HepG2 (cell line): ENCODE measurements at regions not wholly inside any gene's neighbourhood (a gene's known extent, or its start where the extent isn't known, plus 50 kb on each side); places are given as distances from the start of the nearest gene placed in this dataset.

Experiments
- ATAC-seq: fragments of 200-7000 bp; cut with Tn5 transposase; 3 replicates; pipeline ENCODE4 v1.9.1; 2020; ENCODE audit warnings: mild to moderate bottlenecking, moderate library complexity
- BruUV-seq: library from RNA; stranded (reverse); fragments of 400-500 nt; replicated peaks from 2 replicates; lab custom pipeline; 2021; lab: Mats Ljungman, UMichigan
- CTCF ChIA-PET: fragments of 300-600 bp; formaldehyde crosslinking; extraction: SDS; loops from one replicate; lab custom pipeline; 2021; ENCODE audit warnings: low total read pairs, inconsistent platforms, low intra/inter-chr PET ratio; lab: Yijun Ruan, JAX
- POLR2A ChIA-PET: fragments of 350-600 bp; sonication (Branson Sonifier 250); formaldehyde crosslinking; loops from one replicate; lab custom pipeline; 2020; ENCODE audit warnings: antibody characterized with exemption, inconsistent platforms; lab: Yijun Ruan, JAX
- DNase-seq: peaks from one replicate; pipeline ENCODE4 v3.0.0-alpha.2; 2015; ENCODE audit warnings: low spot score
- FAIRE-seq: peaks from 3 replicates; lab custom pipeline; 2011; peaks lifted over from hg19 to GRCh38; lab: Jason Lieb, UNC
- H2AFZ ChIP-seq: one replicate; pipeline ENCODE4 v1.6.1; 2011; ENCODE audit warnings: low read length, inconsistent platforms
- H3K27ac ChIP-seq: fragments of 300-600 bp; 3 replicates; pipeline ENCODE4 v1.8.0; 2011; ENCODE audit warnings: mixed run types, mild to moderate bottlenecking, mixed read lengths, low read length, inconsistent platforms; ENCODE audit not compliant: insufficient read depth; ENCODE audit errors: extremely low read length
- H3K27me3 ChIP-seq, 2 experiments: fragments of 200-600 bp in 1 of 2; 2 replicates in 1 of 2; 3 replicates in 1 of 2; pipeline versions ENCODE4 v1.6.0 to v1.8.0; 2011; ENCODE audit warnings: low read length in 2 of 2, mild to moderate bottlenecking in 2 of 2, moderate library complexity in 2 of 2, inconsistent platforms in 1 of 2; ENCODE audit not compliant: insufficient read depth in 2 of 2, control insufficient read depth in 1 of 2
- H3K36me3 ChIP-seq, 2 experiments: fragments of 200-600 bp in 1 of 2; replicated peaks in 1 of 2; 2 replicates in 1 of 2; 3 replicates in 1 of 2; pipeline versions ENCODE4 v1.5.1 to v1.8.0; 2011; ENCODE audit warnings: low read length in 2 of 2, inconsistent platforms in 1 of 2; ENCODE audit not compliant: insufficient read depth in 2 of 2, control insufficient read depth in 1 of 2
- H3K4me1 ChIP-seq: 2 replicates; pipeline ENCODE4 v1.5.1; 2012; ENCODE audit warnings: low read length, inconsistent platforms; ENCODE audit not compliant: insufficient read depth
- H3K4me2 ChIP-seq: 2 replicates; pipeline ENCODE4 v1.6.0; 2011; ENCODE audit warnings: low read depth, low read length, inconsistent platforms
- H3K4me3 ChIP-seq, 3 experiments: fragments of 200-600 bp in 1 of 3; sonication (generic), shearing (Covaris generic) in 1 of 3; replicated peaks in 1 of 3; 2 replicates each; pipeline ENCODE4 v1.5.1; 2011 to 2016; ENCODE audit warnings: low read length in 3 of 3, inconsistent platforms in 2 of 3, low read depth in 2 of 3, mild to moderate bottlenecking in 2 of 3, control low read depth in 1 of 3, mixed read lengths in 1 of 3; ENCODE audit not compliant: insufficient read depth in 1 of 3
- H3K79me2 ChIP-seq: one replicate; pipeline ENCODE4 v1.6.1; 2011; ENCODE audit warnings: low read length, inconsistent platforms; ENCODE audit not compliant: insufficient read depth
- H3K9ac ChIP-seq: 2 replicates; pipeline ENCODE4 v1.6.0; 2011; ENCODE audit warnings: mild to moderate bottlenecking, low read depth, low read length, inconsistent platforms; ENCODE audit not compliant: insufficient read depth
- H3K9me3 ChIP-seq: 2 replicates; pipeline ENCODE4 v1.5.1; 2012; ENCODE audit warnings: mild to moderate bottlenecking, low read length
- H4K20me1 ChIP-seq: 2 replicates; pipeline ENCODE4 v1.6.0; 2011; ENCODE audit warnings: inconsistent platforms, mild to moderate bottlenecking, low read length, moderate library complexity; ENCODE audit not compliant: insufficient read depth
- DNMT1 ChIP-seq: sonication (generic); formaldehyde crosslinking; IDR thresholded peaks from 2 replicates; pipeline ENCODE4 v1.5.1; 2020; ENCODE audit warnings: mild to moderate bottlenecking, missing genetic modification reagents
- HES4 ChIP-seq: sonication (generic); formaldehyde crosslinking; IDR thresholded peaks from 2 replicates; pipeline ENCODE4 v1.9.0; 2021; ENCODE audit warnings: mild to moderate bottlenecking, missing genetic modification reagents, borderline replicate concordance
- HMGA1 ChIP-seq: sonication (generic); formaldehyde crosslinking; conservative IDR thresholded peaks from 2 replicates; pipeline ENCODE4 v1.4.0; 2020; ENCODE audit warnings: missing genetic modification reagents
- POLR2AphosphoS5 ChIP-seq: IDR thresholded peaks from 2 replicates; pipeline ENCODE4 v1.6.1; 2012; ENCODE audit warnings: low read depth, low read length
- SALL1 ChIP-seq: sonication (generic); formaldehyde crosslinking; IDR thresholded peaks from 2 replicates; pipeline ENCODE4 v1.8.0; 2022; ENCODE audit warnings: mild to moderate bottlenecking, missing genetic modification reagents
- ZNF496 ChIP-seq: sonication (generic); formaldehyde crosslinking; IDR thresholded peaks from 2 replicates; pipeline ENCODE4 v1.8.1; 2023; ENCODE audit warnings: mild to moderate bottlenecking, moderate library complexity, missing genetic modification reagents; ENCODE audit not compliant: insufficient replicate concordance
- ZNF562 ChIP-seq: sonication (generic); formaldehyde crosslinking; IDR thresholded peaks from 2 replicates; pipeline ENCODE4 v1.8.0; 2022; ENCODE audit warnings: missing genetic modification reagents, borderline replicate concordance
- WGBS: methylation state at CpG from one replicate; pipeline ENCODE4 v1.1.6; 2017; ENCODE audit warnings: low lambda C conversion rate; 5-methylcytosine and 5-hydroxymethylcytosine counted together
- in situ Hi-C: cut with HindIII; loops from 2 replicates; pipeline ENCODE4 v1.10.0; 2017; ENCODE audit warnings: low pct_unique_long_range_greater_than_20kb; ENCODE audit not compliant: extremely low pct_ligation_motif_present
- intact Hi-C: fragments of 100-400 bp; cut with micrococcal nuclease; formaldehyde crosslinking; loops from one replicate; pipeline ENCODE4 v1.10.0; 2022; ENCODE audit not compliant: unreplicated experiment
- TF ChIP-seq, protein P1 (sequence below): sonication (generic); formaldehyde crosslinking; IDR thresholded peaks from 2 replicates; pipeline ENCODE4 v1.5.0; 2020; ENCODE audit warnings: missing genetic modification reagents
- TF ChIP-seq, protein P2 (sequence below): sonication (generic); formaldehyde crosslinking; IDR thresholded peaks from 2 replicates; pipeline ENCODE4 v1.8.0; 2022; ENCODE audit warnings: missing genetic modification reagents, mild to moderate bottlenecking, moderate library complexity, borderline replicate concordance
- TF ChIP-seq, protein P3 (sequence below): sonication (generic); formaldehyde crosslinking; IDR thresholded peaks from 2 replicates; pipeline ENCODE4 v1.4.0; 2020; ENCODE audit warnings: missing genetic modification reagents, borderline replicate concordance

DNA sequence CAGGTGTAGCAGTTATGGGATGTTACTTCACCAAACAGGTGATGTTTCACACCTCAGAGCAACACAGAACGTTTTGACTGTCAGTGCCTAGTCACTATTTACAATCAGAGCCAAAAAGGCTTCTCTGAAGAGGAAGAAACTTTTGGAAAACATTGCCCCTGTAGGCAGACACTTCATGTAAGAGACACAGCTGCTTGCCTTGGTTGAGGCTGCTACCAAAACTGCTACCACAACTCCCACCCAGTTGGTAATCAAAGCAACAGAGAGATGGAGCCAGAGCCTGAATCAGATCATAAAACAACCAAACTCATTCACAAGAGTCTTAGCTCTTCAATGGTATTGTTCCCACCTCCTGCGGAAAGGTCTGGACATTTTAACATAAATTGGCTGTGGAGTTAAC lies 61.0 kb downstream of the CTSL start:
- Histone ChIP-seq H3K27ac (no peak overlapping the region), H3K36me3 (no peaks in the 10 kb centered on the region), H3K4me1 (peaks cover 12% of the 10 kb centered on the region), H3K9ac (no peak overlapping the region), H3K4me2 (no peak overlapping the region), H3K79me2 (no peaks in the 10 kb centered on the region), H3K27me3 (no peaks in the 10 kb centered on the region), H3K4me3 (no peak overlapping the region), H3K9me3 (no peaks in the 10 kb centered on the region), H2AFZ (no peak overlapping the region), H4K20me1 (no peaks in the 10 kb centered on the region)
- BruUV-seq = no TSS peak
- ATAC-seq (no peak), DNase-seq (no peak), FAIRE-seq (no peak)
- ChIA-PET CTCF (no interaction called here), POLR2A (no interaction called here)
- intact Hi-C loops (no loop called here), in situ Hi-C loops (no loop called here)
- no peak for TF ChIP-seq ZNF496 (CRISPR knock-in tag)
- TF ChIP-seq HES4 (CRISPR knock-in tag) = no peak
- TF ChIP-seq, protein P1, sequence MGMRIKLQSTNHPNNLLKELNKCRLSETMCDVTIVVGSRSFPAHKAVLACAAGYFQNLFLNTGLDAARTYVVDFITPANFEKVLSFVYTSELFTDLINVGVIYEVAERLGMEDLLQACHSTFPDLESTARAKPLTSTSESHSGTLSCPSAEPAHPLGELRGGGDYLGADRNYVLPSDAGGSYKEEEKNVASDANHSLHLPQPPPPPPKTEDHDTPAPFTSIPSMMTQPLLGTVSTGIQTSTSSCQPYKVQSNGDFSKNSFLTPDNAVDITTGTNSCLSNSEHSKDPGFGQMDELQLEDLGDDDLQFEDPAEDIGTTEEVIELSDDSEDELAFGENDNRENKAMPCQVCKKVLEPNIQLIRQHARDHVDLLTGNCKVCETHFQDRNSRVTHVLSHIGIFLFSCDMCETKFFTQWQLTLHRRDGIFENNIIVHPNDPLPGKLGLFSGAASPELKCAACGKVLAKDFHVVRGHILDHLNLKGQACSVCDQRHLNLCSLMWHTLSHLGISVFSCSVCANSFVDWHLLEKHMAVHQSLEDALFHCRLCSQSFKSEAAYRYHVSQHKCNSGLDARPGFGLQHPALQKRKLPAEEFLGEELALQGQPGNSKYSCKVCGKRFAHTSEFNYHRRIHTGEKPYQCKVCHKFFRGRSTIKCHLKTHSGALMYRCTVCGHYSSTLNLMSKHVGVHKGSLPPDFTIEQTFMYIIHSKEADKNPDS (CRISPR knock-in tag) = no peak
- TF ChIP-seq, protein P2, sequence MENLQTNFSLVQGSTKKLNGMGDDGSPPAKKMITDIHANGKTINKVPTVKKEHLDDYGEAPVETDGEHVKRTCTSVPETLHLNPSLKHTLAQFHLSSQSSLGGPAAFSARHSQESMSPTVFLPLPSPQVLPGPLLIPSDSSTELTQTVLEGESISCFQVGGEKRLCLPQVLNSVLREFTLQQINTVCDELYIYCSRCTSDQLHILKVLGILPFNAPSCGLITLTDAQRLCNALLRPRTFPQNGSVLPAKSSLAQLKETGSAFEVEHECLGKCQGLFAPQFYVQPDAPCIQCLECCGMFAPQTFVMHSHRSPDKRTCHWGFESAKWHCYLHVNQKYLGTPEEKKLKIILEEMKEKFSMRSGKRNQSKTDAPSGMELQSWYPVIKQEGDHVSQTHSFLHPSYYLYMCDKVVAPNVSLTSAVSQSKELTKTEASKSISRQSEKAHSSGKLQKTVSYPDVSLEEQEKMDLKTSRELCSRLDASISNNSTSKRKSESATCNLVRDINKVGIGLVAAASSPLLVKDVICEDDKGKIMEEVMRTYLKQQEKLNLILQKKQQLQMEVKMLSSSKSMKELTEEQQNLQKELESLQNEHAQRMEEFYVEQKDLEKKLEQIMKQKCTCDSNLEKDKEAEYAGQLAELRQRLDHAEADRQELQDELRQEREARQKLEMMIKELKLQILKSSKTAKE = no peak
- TF ChIP-seq, protein P3, sequence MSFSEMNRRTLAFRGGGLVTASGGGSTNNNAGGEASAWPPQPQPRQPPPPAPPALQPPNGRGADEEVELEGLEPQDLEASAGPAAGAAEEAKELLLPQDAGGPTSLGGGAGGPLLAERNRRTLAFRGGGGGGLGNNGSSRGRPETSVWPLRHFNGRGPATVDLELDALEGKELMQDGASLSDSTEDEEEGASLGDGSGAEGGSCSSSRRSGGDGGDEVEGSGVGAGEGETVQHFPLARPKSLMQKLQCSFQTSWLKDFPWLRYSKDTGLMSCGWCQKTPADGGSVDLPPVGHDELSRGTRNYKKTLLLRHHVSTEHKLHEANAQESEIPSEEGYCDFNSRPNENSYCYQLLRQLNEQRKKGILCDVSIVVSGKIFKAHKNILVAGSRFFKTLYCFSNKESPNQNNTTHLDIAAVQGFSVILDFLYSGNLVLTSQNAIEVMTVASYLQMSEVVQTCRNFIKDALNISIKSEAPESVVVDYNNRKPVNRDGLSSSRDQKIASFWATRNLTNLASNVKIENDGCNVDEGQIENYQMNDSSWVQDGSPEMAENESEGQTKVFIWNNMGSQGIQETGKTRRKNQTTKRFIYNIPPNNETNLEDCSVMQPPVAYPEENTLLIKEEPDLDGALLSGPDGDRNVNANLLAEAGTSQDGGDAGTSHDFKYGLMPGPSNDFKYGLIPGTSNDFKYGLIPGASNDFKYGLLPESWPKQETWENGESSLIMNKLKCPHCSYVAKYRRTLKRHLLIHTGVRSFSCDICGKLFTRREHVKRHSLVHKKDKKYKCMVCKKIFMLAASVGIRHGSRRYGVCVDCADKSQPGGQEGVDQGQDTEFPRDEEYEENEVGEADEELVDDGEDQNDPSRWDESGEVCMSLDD (CRISPR knock-in tag) = no peak
- no peak for TF ChIP-seq POLR2AphosphoS5
- TF ChIP-seq HMGA1 = no peak
- no peak for TF ChIP-seq DNMT1 (CRISPR knock-in tag)
- no peak for TF ChIP-seq SALL1 (CRISPR knock-in tag)
- no peak for TF ChIP-seq ZNF562
- 50% methylated on average over 2 of the region's 2 CpGs for WGBS
